ENCODE measurements at regions not wholly inside any gene's neighbourhood (a gene's known extent, or its start where the extent isn't known, plus 50 kb on each side); places are given as distances from the start of the nearest gene placed in this dataset.

DNA sequence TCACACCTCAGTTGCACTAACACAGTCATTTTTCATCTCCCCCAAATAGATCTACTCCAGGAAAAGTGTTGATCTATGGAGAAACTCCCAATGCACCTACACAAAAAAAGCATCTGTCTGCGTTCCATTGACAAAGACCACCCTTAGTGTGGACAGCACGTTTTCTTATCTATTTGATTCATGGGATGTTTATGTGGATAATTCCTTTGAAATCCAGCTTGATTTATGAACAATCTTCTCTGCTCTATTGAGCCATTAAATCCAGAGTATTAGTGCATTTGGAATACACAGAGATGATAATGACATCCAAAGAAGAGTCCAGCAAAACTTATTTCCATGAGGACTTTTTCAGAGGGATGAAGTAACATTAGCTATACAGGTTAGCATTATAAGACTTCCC is 1221.9 kb upstream of the NXPH2 start:
- TF ChIP-seq, protein P1, sequence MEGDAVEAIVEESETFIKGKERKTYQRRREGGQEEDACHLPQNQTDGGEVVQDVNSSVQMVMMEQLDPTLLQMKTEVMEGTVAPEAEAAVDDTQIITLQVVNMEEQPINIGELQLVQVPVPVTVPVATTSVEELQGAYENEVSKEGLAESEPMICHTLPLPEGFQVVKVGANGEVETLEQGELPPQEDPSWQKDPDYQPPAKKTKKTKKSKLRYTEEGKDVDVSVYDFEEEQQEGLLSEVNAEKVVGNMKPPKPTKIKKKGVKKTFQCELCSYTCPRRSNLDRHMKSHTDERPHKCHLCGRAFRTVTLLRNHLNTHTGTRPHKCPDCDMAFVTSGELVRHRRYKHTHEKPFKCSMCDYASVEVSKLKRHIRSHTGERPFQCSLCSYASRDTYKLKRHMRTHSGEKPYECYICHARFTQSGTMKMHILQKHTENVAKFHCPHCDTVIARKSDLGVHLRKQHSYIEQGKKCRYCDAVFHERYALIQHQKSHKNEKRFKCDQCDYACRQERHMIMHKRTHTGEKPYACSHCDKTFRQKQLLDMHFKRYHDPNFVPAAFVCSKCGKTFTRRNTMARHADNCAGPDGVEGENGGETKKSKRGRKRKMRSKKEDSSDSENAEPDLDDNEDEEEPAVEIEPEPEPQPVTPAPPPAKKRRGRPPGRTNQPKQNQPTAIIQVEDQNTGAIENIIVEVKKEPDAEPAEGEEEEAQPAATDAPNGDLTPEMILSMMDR (IDR thresholded peaks at IDR 0.05), result no peak
- no peak for TF ChIP-seq POLR2A (IDR thresholded peaks at IDR 0.05)
